GM18517 (cell line): ENCODE measurements at regions not wholly inside any gene's neighbourhood (a gene's known extent, or its start where the extent isn't known, plus 50 kb on each side); places are given as distances from the start of the nearest gene placed in this dataset.

Experiments used
- ATAC-seq: cut with Tn5 transposase; IDR thresholded peaks from one replicate; pipeline ENCODE4 v1.9.1; 2021; ENCODE audit warnings: mild to moderate bottlenecking, moderate library complexity; ENCODE audit not compliant: unreplicated experiment

- no peak for ATAC-seq
These were observed 127.5 kb downstream of the SS18 start for GRCh38 chr18:25962919-25963318.

- ATAC-seq: no peak
These were observed 128.2 kb downstream of the SS18 start for GRCh38 chr18:25962176-25962575.

GRCh38 chr18:25957017-25957416 lies 133.4 kb downstream of the SS18 start:
- no peak for ATAC-seq

- ATAC-seq: no peak
These were observed 137.3 kb downstream of the SS18 start for GRCh38 chr18:25953111-25953510.

- no peak for ATAC-seq
These were observed 140.1 kb downstream of the SS18 start for GRCh38 chr18:25950321-25950720.

- no peak for ATAC-seq
These were observed 143.9 kb downstream of the SS18 start for GRCh38 chr18:25946540-25946939.

GRCh38 chr18:25935356-25935755 lies 155.1 kb downstream of the SS18 start:
- no peak for ATAC-seq

GRCh38 chr18:25931126-25931525 lies 159.3 kb downstream of the SS18 start:
- ATAC-seq: no peak

GRCh38 chr18:25929787-25930186 lies 160.6 kb downstream of the SS18 start:
- ATAC-seq: no peak

- ATAC-seq: no peak
These were observed 162.6 kb downstream of the SS18 start for GRCh38 chr18:25927830-25928229.

GRCh38 chr18:25923193-25923592 lies 167.2 kb downstream of the SS18 start:
- no peak for ATAC-seq

- ATAC-seq: peak; percentile 76
These were observed 168.6 kb downstream of the SS18 start for GRCh38 chr18:25921677-25922421.

GRCh38 chr18:25915907-25916306 lies 174.5 kb downstream of the SS18 start:
- ATAC-seq: no peak

- ATAC-seq: no peak
These were observed 191.4 kb downstream of the SS18 start for GRCh38 chr18:25898965-25899364.

GRCh38 chr18:25896956-25897355 lies 193.5 kb downstream of the SS18 start:
- ATAC-seq: no peak

GRCh38 chr18:25896178-25896780 lies 194.1 kb downstream of the SS18 start:
- ATAC-seq: no peak

GRCh38 chr18:25895518-25895917 lies 194.9 kb downstream of the SS18 start:
- no peak for ATAC-seq

GRCh38 chr18:25886283-25886682 lies 204.1 kb downstream of the SS18 start:
- ATAC-seq: no peak

GRCh38 chr18:25883091-25883490 lies 207.3 kb downstream of the SS18 start:
- ATAC-seq: no peak

- ATAC-seq: no peak
These were observed 209.3 kb downstream of the SS18 start for GRCh38 chr18:25881149-25881548.

- ATAC-seq: no peak
These were observed 210.0 kb downstream of the SS18 start for GRCh38 chr18:25880441-25880840.

- ATAC-seq: no peak
These were observed 214.0 kb downstream of the SS18 start for GRCh38 chr18:25876330-25876948.
